DND-41 (cell line): ENCODE measurements at regions not wholly inside any gene's neighbourhood (a gene's known extent, or its start where the extent isn't known, plus 50 kb on each side); places are given as distances from the start of the nearest gene placed in this dataset.

Experiments used
- CTCF ChIP-seq: IDR thresholded peaks from 2 replicates; pipeline ENCODE4 v1.5.1; 2012; ENCODE audit warnings: borderline replicate concordance, low read length, moderate library complexity, mild to moderate bottlenecking; ENCODE audit not compliant: poor library complexity, severe bottlenecking; ENCODE audit errors: extremely low read depth
- EZH2 ChIP-seq: IDR thresholded peaks from 3 replicates; pipeline ENCODE4 v1.6.1; 2012; ENCODE audit warnings: borderline replicate concordance, low read depth, mild to moderate bottlenecking, moderate library complexity, low read length, inconsistent platforms; ENCODE audit not compliant: severe bottlenecking

- TF ChIP-seq CTCF (no peak), EZH2 (no peak)
These were observed 598.7 kb downstream of the SOX5 start for GRCh38 chr12:23350808-23351207.
